HG03520 (cell line): ENCODE measurements at regions not wholly inside any gene's neighbourhood (a gene's known extent, or its start where the extent isn't known, plus 50 kb on each side); places are given as distances from the start of the nearest gene placed in this dataset.
A peak's percentile ranks its signal among the peaks of the same experiment; 100 is the strongest.
"Not testable (repeated sequence)": the region's sequence is repeated elsewhere in the genome, so short reads cannot be mapped to it uniquely, and the experiment has no call there.

ENCODE experiments used
- ATAC-seq: cut with Tn5 transposase; IDR thresholded peaks from one replicate; pipeline ENCODE4 v1.9.1; 2021; ENCODE audit warnings: mild to moderate bottlenecking, moderate library complexity; ENCODE audit not compliant: unreplicated experiment

DNA sequence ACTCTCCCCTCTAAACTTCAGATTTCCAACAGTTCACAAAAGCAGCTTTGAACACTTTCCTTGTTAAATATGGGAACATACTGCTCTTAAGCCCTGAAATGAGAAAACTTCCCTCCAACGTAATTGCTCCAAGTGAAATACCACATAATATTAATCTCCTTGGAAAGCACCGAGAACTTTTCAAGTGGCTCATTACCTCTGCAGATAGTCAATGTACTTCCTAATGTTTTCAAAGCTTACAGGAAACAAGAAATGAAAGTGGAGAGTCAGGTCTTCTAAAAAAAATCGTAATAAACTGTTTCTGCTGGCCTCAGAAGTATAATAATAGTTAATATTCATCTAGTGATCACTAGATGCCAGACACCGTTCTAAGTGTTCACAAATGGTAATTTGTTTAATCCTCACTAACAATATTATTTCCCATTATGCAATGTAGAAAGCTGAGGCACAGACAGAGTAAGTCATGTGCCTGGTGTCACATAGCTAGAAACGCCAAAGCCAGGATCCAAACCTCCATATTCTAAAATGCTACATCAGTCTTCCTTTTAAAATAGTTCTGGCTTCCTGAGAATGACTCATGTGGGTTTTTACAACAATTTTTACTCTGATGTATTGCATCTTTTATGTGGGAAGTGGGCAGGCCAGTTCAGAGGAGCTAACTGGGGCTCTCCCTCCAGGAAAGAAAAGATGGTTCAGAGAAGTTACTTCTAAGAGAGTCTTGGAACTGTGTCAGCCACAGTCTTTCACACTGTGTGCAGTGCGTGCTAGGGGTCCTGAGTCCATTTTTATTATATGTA lies 177.2 kb downstream of the PLPPR4 start:
- ATAC-seq: no peak

DNA sequence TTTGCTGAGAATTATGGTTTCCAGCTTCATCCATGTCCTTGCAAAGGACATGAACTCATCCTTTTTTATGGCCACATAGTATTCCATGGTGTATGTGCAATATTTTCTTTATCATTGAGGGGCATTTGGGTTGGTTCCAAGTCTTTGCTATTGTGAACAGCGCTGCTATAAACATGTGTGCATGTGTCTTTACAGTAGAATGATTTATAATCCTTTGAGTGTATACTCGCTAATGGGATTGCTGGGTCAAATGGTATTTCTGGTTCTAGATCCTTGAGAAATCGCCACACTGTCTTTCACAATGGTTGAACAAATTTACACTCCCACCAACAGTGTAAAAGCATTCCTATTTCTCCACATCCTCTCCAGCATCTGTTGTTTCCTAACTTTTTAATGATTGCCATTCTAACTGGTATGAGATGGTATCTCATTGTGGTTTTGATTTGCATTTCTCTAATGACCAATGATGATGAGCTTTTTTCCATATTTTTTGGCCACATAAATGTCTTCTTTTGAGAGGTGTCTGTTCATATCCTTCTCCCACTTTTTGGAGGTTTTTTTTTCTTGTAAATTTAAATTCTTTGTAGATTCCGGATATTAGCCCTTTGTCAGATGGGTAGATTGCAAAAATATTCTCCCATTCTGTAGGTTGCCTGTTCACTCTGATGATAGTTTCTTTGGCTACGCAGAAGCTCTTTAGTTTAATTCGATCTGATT lies 180.1 kb downstream of the PLPPR4 start:
- ATAC-seq: not testable (repeated sequence)

DNA sequence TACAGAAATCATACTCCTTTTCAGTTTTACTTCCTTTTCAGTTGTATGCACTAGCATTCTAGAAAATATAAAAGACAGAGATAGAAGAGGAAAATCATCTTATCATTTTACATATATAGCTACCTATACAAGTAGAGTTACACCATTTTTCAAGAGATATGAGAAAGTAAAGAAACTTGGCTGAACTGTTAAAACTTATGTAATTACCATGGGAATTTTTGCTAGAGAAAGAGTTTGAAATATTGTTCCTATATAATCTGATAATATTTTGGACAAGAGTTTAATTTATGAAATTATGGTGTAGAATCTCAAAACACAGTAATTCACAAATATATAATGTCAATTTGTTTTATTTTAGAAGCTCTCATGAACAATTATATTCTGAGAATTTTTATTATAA lies 180.8 kb downstream of the PLPPR4 start:
- ATAC-seq: no peak

DNA sequence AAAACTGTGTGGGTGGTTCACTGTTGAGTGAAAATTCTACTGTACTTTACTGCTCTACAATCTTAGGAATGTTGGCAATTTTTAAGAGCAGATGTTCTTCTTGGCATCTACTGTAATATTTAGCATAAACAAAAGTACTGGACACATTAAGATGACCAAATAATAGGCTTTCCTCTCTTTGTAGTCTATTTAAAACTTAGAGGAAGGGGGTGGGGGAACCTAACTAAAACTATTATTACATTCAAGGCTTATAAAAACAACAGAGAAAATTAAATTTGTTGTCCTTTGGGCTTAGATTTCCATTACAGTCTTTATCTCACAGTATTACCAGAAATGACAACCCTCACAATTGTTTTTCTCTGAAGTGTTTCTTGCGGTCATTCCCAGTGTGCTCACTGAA lies 181.2 kb downstream of the PLPPR4 start:
- no peak for ATAC-seq

DNA sequence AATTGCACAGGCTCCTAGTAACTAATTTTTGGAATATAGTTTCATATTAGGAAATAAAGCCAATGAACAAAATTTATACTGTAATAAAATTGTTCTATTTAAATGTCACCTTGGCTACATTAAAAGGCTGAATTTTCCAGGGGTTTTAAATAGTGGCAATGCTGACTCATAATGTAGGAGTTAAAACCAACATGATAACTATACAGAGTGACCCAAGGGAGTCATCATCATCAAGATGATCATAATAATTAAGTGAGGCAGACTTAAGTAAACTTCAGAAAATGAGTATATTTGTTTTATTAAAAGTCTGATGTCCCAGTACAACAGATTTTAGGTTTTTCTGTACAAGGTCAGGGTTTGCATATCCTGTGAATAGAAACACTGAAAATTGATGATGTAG lies 183.4 kb downstream of the PLPPR4 start:
- ATAC-seq: no peak

DNA sequence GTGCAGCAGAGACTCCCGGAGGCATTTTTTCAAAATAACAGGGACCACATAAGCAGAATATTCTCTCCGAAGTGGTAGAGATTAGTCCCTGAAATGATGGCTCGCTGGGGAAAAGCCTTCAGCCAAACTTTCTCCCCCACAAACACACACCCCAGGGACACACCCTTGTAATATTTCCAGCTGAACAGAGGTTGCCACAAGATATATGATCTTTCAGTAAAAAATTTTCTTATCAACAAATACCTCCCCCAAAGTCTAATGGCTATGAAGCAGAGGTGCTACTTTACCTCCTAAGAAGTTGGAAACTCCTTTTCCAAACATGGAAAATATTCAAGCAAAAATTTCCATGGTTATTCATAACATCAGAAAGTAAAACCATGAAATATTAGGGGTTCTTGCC lies 190.2 kb upstream of the PALMD start:
- ATAC-seq: no peak

DNA sequence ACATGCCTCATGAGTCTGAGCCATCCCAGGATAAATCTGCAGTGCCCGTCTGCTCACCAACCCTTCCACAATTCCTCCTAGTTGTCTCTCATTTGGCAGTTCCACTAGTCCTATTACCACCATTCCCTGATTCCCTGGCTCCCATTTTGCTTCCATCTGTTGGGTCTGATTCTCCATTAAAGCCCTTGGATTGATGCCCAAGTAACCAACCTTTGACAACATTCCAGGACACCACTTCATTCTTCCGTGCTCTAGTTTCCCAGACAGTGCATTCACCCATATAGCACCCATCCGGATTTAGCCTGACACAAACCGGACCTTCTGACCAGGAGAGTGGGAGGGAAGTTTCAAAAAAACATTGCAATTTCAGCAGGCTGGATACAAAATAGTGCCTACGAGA lies 189.4 kb upstream of the PALMD start:
- no peak for ATAC-seq

DNA sequence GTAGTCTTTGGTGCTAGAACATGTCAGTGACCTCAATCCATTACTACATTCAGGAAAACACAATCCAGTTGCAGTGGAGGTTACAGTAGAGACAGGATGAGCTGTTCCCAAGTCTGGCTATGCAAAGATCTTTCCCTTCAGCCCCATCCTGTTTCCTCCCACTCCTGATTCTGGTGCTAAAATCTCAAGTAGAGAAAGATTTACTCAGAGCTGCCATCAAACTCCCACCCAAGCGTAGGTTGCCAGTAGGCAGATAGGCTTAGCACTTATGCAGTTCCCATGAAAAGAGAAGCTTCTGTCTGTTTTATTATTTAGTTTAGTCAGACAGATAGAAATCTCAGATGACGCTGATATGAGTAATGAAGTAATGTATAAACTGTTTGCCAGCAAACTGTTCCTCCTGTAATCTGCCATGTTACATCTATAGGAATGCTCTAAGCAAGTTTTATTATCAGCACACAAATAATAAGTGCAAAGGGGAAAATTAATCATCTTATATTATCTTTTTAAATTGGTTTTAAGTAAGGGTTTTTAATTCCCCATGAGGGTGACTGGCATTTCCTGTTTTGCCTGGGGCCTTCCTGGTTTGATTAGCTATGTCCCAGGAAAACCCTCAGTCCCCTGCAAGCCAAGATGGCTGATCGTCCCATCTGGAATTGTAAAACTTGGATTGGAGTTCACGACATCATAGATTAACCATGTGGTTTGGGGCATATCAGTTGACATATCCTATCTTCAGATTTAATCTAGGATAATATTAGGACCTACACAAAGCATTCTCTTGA lies 188.3 kb upstream of the PALMD start:
- ATAC-seq: no peak

DNA sequence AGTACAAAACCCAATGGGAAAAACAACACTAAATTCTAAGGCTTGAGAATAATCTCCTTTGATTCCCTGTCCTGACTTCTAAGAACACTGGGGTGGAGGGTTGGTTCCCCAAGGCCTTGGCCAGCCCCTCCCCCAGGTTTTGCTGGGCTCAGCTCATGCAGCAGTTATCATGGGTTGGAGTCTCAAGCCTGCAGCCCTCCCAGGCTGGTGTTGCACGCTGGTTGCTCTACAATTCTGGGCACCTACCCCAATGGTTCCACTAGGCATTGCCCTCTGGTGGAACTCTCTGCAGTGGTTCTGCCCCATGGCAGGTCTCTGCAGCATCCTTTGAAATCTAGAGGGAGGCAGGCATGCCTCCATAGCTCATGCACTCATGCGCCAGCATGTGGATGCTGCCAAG lies 184.4 kb upstream of the PALMD start:
- no peak for ATAC-seq

DNA sequence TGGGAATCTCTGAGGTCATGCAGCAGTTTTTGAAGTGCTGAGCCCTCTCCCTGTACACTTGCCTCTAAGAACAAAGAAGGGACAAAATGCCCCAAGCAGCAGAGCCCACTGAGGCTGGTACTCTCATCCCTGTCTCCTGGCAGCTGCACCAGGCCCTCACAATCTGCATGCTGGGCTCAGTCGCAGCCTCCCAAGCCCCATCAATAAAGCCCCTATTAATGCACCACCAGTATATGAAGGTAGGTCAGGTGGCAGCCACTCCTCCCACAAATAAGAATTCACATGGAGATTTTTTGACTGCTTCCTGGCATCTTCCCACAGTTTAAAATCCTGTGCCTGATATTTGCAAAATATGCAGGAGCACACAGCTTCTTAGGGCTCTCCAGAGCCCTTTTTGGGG lies 181.2 kb upstream of the PALMD start:
- ATAC-seq: no peak

DNA sequence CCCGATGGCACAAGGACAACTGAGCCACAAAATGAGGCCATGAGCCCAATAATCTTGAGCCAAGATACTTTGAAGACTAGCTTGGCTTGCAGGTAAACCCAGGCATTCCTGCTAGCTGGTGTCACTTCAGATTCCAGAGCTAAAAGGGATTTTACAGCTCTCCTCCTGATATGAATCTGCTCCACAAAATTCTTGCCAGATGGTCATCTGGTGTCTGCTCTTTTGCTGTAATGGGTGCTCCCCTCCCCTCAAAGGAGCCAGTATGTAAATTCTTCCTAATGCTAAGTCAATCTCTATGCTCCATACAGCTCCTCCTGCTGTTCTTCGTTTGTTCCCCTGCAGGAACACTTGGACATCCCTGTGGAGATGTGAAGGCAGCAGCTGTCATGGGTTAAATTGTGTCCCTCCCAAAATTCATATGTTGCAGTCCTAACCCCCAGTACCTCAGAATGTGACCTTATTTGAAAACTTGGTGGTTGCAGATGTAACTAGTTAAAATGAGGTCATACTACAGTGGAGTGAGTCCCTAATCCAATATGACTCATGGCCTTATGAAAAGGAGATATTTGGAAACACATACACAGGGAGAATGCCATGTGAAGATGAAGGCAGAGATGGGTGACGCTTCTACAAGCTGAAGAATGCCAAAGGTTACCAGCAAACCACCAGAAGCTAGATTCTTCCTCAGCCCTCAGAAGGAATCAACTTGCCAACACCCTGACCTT lies 180.6 kb upstream of the PALMD start:
- no peak for ATAC-seq

DNA sequence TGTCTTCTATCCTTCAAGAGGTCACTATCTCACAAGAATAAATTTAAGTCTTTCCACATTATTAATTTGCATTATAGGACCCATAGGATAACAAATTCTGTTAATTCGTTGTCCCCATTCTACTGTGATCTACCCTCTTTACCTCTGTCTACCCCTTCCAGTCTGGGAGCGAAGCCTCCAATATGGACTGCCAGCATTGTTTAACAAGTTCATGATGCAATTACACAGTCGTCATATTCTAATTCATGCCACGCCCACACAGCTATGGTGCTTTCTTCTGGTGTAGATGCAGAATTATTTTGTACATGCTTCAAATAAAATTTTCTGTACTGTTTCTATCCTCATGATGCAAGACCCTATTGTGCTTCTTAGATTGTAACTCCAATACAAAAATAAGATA lies 178.3 kb upstream of the PALMD start:
- no peak for ATAC-seq

DNA sequence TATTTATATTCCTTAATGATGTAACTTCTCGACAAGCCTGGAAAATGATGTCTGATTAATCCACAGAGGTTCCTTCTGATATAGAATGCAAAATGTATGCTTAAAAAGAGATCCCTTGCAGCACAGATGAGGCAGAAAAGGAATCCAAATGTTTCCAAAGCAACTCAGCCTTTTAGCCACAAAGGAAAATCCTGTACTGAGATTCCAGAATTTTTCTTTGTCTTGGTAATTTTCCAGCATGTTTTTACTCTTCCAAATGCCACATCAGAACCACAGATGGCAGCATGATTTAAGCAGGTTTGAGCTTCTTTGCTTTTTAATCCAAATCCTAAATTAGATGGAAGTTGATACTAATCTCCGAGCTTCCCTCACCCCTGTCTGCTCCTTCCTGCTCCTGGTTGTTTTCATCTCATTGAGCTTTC lies 176.4 kb upstream of the PALMD start:
- no peak for ATAC-seq

DNA sequence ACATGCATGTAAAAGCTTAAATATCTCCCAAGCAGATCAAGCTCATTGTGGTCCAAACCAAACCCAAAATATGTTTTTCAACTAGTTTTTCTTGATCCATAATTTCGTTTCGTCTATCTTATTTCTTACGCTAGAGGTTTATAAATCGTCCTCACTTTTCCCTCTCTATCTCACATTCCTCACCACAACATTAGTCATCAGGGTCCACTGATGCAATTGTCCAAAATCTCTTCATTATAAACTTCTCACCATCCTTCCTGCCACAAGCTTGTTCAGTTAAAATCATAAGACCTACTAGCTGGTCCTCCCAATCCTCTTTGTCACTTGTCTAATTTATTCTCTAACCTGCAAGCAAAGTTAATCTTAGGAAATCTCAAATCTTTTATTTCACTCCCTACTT lies 173.0 kb upstream of the PALMD start:
- no peak for ATAC-seq

DNA sequence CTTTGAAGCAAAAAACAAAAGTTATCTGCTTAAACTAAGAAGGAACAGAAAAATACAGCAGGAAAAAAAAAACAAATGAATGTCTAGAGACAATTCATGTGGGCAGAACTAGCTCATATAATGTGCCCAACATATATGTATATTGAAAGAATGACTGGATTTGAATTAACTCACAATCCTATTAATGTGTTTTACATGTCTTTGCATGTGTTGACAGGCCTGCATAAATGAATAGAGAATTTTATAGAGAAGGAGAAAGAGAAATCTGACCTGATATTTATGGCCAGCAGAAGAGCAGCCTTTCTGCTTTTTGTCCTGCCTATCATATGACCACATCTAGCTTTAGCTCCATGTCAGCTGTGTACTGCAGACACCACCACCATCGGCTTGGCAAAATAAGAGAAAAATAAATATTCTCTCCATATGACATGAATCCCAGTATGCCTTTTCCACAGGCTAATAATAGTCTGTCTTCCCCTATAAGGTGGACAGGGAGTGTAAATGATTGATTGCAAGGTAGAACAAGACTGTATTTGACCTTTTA lies 171.5 kb upstream of the PALMD start:
- no peak for ATAC-seq

DNA sequence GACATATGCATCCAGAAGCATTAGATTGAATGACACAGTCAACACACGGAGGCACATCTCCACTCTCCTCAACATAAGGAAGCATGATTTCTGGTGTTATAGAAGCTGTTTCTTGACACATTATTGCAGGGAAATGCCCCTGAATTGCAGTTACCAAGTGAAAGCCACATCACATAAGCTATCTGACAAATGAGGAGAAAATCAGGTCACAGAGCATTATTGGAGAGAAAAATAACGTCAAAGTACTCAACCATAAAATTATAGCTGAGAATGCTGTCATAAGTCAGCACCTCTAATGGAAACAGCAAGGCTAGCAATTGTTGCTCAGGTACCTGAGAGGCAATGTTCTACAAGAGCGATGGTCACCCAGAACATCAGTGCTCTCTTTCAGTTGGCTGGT lies 169.9 kb upstream of the PALMD start:
- no peak for ATAC-seq

DNA sequence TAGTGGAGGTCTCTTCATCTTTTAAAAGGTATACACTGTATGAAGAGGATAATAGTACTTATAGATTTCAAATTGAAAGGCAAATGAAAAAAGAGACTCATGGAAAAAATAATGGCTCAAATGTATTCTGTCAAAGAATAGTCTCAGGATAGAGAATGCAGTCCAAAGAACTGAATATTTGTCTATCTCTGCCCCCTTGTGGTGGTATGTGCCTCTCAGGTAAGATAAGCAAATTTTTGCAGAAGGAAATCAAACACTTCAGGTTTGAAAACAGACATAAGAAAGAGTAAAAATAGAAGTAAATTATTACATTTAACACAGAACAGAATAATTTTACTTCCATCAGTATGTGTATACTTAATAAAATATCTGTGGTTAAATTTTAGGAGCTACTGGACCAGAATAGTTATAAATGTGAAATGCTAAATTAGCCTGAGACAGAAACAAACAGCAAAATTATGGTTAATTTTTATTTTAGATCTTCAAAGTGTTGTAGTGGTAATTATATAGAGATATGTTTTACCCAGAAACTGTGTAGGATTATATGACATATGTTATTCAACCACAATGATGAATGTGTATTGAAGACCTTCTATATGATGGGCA lies 164.4 kb upstream of the PALMD start:
- ATAC-seq: peak; percentile 82

DNA sequence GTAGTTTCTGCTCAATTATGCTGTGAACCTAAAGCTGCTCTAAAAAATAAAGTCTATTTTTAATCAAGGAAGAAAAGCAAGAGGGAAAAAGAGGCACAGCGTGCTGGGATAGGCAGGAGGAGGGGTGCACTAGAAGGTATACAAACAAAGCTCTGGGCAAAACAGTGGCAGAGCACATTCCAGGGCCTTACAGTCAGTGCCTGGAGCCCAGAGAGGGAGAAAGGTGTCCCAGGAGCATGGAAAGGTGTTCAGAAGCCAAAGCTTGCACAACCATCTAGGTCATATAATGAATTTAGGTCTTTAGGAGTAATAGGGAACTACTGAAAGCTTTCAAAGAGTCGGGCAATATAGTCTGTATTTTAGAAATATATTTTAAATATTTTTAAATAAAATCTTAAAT lies 163.6 kb upstream of the PALMD start:
- no peak for ATAC-seq

DNA sequence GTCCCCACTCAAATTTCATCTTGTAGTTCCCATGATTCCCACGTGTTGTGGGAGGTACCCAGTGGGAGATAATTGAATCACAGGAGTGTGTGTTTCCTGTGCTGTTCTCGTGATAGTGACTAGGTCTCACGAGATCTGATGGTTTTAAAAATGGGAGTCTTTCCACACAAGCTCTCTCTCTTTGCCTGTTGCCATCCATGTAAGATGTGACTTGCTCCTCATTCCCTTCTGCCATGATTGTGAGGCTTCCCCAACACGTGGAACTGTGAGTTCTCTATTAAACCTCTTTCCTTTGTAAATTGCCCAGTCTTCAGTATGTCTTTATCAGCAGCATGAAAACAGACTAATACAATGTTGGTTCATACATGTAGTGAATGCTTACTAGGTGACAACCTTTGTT lies 163.2 kb upstream of the PALMD start:
- no peak for ATAC-seq

DNA sequence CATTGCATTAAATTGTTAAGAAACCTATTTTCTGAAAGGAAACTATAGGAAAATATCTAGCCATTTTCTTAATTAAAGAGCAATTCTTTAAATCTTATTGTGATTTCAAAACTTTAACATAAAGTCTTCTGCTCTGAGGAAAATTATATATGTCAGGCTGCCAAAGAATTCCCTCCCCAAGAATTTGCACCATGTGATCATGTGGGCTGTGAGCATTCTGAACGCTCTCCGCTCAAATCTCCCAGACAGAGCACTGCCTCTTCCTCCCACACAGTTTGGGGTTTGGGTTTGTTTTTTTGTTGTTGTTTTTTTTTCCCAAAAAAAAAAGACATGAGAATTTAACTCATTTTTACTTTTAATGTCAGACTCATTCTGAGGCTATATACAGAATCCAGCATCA lies 155.9 kb upstream of the PALMD start:
- ATAC-seq: no peak
